HG03045 (cell line): ENCODE measurements at regions not wholly inside any gene's neighbourhood (a gene's known extent, or its start where the extent isn't known, plus 50 kb on each side); places are given as distances from the start of the nearest gene placed in this dataset.

Source experiments
- ATAC-seq: cut with Tn5 transposase; IDR thresholded peaks from one replicate; pipeline ENCODE4 v1.9.1; 2021; ENCODE audit warnings: mild to moderate bottlenecking, moderate library complexity; ENCODE audit not compliant: unreplicated experiment

DNA sequence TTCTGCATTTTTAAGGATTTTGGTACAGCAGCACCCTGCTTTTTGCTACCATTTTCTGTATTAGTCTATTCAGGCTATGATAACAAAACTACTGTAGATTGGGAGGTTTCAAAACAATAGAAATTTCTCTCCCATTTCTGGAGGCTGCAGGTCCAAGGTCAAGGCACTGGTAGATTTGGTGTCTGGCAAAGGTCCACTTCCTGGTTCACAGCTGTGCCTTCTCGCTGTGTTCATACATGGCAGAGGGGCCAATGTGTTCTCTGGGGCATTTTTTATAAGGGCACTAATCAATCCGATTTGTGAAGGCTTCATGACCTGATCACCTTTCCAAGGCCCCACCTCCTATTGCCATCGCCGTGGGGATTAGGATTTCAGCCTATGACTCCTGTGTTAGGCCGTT, 268.1 kb upstream of the RTL1 start:
- no peak for ATAC-seq

DNA sequence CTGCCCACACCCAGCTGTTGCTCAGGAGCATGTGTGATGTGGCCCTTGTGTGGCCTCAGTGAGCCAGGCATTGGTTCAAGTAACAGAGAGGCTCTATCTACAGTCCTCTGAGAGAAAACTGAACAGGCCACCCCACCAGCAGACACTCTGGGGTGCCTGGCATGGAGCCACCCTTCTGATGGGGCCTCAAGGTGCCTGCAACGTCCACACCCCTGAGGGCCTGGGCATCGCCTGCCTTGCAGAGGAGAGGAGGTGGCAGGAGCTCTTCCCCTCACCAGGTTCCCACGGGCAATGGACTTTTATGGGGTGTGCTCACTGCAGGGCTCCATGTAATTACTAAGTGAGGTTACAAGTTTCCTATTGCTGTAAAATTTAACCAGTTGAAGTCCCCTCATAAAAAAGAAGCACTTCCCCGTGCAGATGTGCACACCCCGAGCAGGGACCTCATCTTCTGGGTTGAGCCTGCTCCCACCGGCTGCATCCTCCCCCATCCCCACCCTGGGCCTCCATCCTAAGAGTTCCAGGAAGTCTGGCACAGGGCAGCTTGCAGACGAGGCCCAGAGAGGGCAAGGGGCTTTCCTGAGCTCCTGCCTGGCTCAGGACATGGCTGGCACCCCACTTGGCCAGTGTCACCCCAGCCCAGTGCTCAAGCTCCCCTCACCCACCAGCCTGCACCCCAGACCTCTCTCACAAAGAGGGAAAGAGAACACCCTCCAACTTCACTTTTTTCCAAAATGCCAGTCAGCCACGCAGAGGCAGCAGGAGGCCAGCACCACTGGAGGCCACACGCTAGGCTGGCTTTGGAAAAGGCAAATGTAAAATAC, 270.4 kb upstream of the RTL1 start:
- no peak for ATAC-seq

DNA sequence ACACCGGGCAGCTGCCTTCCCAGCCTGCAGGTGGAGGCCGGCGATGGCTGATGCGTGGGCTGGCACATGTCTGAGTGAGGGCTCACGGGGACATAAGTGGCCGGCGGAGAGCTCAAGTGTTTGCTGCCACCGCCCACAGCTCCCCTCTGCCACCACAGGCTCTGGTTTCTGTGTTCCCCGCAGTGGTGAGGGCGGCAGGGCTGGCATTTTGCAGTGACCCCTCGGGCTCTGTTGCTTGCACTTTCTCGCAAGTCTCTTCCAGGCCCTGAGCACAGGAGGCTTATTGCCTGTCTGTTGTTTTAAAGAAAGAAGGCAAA, 271.0 kb upstream of the RTL1 start:
- no peak for ATAC-seq

DNA sequence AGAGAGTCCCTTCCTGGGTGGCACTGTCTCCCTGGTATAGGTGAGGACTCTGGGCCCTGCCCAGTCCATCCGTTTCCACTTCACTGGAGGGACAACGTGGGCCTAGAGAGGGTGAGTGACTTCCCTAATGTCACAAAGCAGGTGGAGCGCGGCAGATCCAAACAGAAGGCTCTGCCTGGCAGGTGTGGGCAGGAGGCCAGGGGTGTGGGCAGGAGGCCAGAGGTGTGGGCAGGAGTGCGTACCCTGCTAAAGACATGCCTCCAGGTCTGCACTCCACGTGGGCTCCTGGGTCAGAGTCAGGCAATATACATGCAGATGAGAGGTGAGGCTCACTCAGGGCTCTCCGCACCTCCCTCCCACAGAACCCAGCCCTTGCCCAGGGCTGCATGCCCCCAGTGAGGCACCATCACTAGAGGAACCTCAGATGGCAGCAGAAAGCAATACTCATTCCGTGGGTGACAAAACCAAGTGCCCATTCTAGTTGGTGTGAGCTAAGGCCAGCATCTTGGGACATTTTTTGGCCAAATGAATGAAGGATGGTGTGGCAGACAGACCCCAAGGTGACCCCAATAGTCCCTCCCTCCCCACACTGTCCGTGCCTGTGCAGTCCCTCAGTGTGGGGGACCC, 271.6 kb upstream of the RTL1 start:
- ATAC-seq: no peak

DNA sequence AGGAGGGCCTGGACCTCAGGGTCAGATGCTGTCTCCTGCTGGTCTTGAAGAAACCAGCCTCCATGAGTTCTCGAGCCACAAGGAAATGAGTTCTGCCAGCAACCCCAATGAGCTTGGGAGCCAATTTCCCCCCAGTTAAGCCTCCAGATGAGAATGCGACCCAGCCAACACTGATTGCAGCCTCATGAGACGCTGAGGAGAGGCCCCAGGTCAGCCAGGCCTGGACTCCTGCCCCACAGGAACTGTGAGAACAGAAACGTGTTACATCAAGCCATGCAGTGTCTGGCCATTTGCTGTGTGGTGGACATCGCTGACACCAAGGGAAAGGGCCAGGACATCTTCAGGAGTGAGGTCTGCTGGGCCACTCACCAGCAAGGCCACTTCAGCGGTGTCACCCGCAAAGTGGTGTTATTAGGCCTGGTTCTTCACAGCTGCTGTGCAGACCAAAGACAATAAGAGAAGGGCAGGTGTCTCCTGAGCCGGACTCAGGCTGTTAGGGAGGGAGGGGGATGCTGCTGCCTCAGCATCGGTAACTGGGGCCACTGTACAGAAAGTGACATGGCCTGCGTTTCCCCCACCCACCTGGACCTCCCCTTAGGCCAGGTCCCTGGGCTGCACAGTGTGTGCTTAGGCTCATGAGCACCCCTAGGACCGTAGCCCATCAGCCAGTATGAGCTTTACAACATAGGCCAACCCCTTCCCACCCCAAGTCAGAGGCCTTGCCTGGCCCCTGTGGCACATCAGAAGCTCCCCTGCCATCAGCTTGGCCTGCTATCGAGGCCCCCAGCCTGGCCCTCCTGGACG, 272.4 kb upstream of the RTL1 start:
- ATAC-seq: no peak

DNA sequence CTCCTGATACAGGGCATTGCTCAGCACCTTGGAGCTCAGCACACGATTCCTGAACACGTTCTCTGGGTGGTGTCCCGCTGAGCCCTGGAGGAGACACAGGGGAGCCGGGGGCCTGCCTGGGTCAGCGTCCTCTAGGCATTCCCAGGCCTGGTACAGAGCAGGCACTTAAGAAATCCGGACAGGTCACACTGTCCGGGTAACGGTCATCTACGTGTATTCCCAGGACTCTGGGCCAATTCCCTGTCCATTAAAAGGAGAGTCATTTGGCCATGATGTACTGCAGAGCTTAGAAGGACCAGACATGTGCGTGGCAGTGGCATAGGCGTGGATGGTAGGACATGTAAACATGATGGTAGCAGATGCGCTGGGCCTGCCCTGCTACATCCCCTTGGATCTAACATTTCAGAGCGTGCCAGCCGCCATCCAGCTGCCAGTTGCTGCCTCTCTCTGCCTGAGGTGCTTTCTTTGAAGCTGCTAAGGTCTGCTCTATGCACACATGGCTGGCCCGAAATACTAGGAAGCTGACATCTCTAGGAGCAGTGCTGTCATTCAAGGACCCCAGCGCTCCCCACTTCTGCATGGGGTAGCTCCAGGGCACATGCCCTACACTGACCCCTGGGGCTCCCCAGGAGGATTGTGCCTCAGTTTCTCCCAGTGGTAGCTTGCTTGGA, 273.1 kb upstream of the RTL1 start:
- no peak for ATAC-seq

DNA sequence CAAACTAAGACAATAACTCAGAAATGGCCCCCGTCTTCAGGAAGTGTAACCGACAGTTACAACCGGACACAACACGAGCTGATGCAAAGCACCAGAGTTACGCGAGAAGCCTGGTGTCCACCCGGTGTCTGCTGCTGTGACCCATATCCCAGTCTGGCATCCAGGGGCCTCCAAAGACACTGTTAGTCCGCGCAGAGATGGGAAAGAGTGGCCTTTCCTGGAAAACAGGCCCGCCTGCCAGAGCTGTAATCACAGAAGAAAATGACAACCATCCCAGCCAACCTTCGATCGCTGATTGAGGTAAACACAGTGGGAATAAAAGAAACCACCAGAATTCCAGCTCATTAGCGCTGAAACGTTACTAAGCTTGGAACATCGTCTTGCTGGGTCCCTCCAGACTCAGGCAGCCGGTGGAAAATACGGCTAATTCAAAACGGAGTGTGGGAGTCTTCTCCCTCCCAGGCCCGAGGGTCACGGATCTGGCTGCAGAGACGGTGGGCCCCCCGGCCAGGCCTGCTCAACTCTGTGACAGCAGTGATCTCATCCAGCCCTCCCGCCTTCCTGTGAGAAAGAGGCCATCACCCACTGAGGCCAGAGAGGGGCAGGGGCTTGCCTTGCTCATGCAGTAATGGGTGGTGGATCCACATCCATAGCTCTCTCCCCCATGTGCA, 273.9 kb upstream of the RTL1 start:
- no peak for ATAC-seq

DNA sequence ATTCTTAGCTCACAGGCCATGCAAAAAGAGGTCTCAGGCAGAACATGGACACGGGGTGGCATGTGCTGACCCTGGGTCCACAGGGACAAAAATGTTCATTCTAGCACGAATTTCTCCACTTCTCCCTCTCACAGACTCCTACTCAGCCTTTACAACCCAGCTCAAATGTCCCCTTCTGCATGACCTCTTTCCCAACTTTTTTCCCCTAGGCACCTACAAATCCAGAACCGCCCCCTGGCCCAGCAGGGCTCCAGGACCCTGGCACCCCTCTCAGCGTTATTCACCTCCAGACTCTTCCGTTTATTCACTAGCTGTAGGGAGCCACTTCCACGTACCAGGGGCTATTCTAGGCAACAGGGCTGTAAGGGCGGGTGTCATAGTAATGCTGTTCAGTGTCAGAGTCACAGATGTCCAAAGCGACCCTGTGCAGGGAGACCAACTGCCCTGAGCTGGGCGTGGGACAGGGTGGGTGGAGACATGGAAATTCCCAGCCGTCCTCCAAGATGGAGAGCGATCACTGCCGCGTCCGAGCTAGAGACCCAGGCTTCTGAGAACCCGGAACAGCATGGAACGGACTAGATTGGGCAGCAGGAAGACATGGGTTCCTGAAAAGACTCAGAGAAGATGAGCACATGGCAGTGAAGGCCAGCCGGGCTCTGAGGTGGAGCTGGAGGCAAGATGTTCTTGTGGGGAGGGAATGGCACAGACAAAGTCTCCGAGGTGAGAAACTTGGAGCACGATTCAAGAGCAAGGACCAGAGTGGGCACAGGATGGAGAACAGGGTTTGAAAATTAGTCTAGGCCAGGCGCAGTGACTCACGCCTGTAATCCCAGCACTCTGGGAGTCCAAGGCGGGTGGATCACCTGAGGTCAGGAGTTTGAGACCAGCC, 274.9 kb upstream of the RTL1 start:
- ATAC-seq: no peak

DNA sequence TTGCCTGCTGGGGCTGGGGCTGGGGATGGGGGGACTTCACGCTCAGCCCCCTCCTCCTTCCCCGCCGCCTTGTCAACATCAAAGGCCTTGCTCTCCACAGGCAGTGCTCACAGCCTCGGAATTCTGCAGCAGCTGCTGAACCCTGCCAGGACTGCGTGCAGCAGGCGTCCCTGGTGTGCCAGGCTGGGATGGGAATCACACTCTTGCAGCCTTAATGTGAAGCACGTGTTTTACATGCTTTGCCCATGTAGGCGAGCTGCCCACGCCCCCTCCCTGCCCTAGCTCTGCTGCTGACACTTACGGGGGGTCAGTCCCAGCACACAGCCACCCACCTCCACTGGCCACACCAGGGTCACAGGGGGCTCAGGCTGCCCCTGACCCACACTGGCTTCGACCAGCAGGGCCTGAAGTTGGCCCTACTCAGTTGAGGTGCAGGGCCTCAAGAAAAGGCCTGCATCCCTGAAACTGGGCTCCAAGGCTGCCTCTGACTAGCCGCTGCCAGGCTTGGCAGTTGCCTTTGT, 276.2 kb upstream of the RTL1 start:
- ATAC-seq: no peak

DNA sequence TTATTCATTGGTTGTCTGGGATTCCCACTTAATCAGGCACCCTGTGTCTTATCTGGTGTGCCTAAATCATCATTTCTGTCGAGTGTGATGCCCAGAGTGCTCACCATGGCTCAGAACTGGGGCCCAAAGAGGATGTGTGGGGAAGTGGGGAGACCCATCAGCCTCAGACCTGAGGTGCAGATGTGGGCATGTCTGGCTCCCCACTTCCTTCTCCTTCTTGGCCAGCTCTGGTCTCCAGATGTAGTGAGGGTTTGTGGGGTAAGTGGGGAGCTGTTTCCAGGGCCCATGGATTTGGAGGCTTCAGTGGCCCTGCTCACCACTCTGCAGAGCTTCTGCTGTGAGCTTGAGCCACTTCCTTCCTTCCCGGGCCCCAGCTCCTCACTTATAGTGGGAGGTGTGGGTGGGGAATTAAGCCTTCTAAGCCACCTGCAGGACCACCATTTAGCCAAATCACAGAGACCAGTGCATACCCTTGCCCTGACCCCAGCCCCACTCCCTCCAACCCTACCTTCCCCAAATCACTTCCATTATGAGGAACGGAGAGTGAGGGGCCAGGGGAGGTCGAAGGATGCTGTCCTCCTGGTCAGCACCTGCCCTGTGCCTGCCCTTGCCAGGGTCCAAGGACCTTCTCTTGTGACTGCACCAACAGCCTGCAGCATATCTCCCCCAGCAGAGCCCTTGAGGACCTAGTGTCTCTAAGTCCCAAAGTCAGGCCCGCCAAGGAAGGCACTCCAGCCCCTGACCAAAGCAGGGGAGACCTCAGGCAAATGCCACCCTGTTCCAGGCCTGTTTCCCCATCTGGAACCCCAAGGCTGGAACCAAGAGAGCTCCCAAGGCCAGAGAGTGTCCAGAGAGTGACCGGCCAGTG, 278.2 kb upstream of the RTL1 start:
- no peak for ATAC-seq

DNA sequence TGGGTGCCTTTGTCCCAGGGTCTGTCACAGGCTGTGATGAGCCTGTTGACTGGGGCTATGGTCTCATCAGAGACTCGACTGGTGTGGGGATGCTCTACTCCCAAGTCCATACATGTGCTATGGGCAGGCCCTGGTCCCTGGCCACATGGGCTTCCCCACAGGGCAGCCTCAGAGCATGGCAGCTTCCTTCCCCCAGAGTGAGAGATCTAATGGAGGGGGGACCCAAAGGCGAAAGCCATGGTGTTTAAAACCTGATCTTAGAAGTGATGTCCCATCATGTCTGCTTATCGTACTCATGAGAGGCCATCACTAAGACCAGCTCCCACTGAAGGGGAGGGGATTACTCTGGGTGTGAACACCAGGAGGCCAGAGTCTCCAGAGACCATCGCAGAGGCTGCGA, 279.0 kb upstream of the RTL1 start:
- ATAC-seq: no peak

DNA sequence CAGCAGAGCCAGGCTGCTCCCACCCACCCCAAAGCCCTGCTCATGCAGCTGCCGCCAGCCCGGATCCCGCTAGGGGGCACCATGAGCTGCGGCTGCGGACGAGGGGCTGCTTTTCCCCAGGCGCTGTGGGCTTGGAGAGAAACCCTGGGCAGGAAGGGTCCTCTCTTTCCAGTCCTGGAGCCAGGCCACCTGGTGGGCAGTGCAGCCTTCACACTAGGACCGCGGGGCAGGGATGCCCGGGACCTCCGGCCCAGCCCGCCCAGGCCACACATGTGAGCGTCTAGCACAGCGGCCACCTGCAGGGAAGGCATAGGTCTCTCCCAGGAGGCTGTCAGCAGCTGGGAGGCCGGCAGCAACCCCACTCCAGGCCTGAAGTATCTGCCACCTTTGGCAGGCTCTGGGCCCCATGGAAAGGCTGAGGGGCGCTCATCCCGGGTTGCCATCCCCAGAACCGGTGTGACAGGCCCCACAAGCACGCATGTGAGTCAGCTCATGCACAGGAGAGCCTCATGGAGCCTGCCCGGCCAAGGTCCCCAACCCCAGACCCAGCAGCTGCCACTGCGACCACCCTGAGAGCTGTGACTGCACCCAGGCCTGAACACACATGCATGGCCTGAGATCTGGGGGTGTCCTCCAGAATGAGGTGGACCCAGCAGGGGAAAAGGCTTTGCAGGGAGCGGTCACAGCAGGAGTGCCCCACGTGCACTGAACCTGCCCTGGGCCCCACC, 280.0 kb upstream of the RTL1 start:
- ATAC-seq: no peak

DNA sequence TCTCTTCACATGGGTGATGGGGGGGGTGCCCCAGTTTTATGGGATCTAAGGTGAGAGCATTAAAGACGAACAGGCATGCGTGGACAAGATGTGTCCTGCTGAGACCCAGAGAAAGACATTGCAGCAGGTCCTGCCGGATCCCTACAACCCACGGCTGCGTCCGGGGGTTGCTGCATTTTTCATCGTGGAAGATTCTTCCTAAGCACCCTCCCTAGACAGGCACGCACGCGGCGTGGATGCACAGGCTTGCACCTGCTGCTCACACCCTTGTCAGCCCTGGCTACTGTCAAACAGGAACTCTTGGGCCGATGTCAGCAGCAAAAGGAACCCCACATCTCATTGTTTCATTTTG, 280.6 kb upstream of the RTL1 start:
- no peak for ATAC-seq

DNA sequence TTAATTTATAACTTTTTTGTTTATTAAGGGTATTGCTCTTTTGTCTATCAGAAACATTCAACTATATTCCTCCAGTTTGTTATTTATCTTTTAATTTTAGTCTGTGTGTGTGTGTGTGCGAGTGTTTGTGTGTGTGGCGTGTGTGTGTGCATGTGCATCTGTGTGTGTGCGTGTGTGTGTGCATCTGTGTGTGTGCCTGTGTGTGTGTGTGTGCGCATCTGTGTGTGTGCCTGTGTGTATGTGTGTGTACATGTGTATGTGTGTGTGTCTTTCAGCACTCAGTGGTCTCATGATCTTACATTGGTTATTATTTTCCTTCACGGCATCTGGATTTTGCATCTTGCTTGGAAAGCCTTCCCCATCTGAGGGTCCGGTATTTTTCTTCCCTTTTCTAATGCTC, 281.1 kb upstream of the RTL1 start:
- ATAC-seq: no peak

DNA sequence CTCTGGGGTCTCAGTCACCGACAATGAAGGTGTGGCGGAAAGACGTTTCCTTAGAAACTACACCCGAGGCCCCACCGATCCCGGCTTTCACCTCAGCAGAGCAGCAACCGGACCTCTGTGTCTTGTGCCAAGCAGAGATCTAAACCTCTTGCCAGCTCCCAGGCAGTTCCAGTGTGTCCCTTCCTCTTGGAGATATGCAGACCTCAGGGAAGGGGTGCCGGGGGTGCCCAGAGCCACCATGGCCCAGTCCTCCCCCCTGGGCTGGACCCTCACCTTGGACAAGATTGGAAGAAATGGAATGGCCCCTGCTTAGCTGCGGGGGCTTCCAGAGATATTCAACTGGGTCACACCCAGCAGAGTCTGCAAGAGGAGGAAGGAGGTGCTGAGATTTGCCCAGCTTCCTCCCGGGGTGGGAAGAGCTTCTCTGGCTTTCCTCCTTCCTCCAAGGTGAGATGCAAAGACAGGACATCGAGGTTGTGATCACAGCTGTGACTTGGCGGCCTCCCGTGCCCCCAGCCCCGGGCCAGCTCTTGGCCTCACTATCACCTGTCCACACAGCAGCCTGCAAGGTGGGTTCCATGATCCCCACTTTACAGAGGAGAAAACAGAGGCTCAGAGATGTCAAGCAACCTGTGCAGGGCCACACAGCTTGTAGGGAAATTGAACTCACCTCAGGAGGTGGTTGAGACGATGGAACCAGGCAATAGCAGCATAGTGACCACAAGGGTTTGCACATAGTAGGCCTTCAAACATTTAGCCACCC, 281.7 kb upstream of the RTL1 start:
- no peak for ATAC-seq

DNA sequence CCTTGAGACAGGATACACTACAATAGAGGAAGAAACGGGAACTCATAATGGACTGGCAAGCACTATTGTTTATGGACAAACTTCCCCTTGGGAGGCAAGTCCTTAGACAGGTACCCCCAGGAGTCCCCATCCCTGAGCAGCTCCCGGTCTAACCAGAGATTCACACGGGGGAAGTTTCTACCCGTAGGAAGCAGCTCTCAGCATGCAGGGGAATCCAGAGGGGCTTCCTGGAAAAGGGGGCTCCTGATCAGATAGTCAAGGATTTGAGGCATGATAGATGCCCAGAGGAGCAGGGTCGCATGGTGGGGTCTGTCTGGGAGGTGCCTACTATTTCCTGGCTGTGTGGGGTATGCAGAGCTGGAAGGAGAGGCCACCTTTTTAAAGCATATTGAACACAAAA, 282.4 kb upstream of the RTL1 start:
- ATAC-seq: no peak

DNA sequence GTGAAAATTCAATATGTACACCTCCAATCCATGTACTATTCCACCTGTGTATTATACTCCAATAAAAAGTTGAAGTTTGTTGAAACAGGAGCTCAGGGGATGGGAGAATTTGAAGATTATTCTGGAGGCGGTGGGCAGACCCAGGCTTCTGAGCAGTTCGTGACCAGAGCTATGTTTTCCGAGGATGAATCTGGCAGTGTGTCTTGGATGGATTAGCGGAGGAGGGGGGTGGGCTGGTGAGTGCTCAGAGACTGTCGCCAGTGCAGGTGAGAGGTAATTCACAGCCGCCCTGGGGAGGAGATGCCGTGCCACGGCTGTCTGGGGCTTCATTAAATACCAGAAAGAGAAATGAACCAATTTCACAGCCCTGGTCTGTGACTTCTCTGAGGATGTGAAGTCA, 283.0 kb upstream of the RTL1 start:
- ATAC-seq: no peak
